HG02610 (cell line): ENCODE measurements at regions not wholly inside any gene's neighbourhood (a gene's known extent, or its start where the extent isn't known, plus 50 kb on each side); places are given as distances from the start of the nearest gene placed in this dataset.
"Not testable (repeated sequence)": the region's sequence is repeated elsewhere in the genome, so short reads cannot be mapped to it uniquely, and the experiment has no call there.

Experiments
- ATAC-seq: cut with Tn5 transposase; IDR thresholded peaks from one replicate; pipeline ENCODE4 v1.9.1; 2021; ENCODE audit warnings: mild to moderate bottlenecking, moderate library complexity; ENCODE audit not compliant: unreplicated experiment

DNA sequence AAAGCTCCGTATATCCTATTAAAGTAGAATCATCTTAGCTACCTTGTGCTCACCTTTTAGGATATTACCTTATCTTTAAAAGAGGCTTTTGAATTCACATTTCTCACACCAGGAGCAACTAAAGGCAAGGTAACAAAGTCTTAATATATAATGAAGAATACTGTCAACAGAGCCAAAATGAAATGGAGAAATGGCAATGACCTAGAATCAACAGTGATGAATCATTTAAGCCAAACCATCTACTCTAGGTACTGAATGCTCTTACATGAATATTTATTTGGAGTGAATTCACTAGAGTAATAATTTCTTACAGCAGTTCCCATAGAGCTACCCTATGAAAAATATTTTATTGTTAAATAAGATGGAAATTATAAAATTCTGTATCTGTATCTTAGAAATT lies 421.0 kb downstream of the RND3 start:
- no peak for ATAC-seq

DNA sequence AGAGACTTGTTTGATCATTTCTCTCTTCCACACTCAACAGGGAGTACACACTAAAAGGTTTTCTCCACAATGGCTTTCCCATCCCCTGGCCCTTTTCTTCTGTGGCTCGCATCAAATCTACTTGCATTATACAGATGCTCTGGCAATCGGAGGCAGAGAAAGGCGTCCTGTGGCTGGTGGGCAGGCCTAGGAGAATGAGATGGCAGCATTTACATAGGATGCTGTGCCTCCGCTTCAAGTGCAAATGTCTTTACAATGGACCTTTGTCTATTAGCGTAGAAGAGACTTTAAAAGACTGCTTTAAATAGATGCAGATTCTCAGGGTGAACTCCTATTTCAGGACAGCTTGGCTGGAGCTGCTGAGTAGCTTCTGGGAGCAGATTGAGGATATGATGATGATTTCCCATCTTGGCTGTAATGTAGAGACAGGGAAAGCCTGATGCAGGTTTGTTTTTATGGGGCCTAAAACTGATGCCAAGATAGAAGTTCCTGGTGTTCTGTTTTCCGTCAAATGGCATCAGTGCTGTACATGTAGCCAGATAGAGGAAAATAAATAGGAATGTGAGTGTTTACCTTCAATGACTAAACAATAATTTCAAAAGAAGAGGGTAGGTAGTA lies 423.4 kb downstream of the RND3 start:
- no peak for ATAC-seq

DNA sequence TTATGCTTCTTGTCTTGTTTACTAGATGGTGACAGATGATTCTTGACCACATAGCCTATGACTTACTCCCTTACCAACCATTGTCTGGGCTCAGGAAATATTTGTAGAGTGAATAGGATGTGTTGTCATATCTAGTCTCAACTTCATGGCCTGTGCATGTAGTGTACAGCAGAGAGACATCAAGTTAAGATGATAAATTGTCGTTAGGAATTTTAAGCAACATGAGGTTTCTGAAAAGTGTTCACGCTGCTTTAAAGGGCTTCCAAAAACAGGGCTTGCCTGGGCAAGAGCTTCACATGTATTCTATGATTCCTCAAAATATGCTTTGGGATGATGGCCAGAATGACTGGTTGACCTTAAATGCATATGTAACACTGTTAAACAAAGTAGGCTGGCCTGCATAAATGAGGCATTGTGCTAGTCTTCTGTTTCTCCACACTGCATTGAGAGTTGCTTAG lies 424.0 kb downstream of the RND3 start:
- ATAC-seq = no peak

DNA sequence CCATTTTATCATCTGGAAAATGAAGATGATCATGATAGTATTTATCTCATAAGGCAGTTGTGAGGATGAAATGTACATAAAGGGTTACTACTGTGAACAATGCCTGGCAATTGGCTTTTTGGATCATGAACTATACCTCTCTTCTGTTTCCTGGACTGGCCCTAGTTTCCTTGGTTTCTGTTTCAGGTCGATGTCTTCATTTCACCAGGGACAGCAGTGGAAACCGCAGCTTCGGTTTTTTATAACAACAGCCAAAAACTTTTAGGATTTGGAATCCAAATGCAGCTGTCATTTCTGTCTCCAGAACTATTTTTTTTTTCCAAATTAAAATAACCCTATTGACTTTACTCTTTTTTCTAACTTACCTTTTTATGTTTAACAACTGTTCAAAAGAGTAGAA lies 425.1 kb downstream of the RND3 start:
- no peak for ATAC-seq

DNA sequence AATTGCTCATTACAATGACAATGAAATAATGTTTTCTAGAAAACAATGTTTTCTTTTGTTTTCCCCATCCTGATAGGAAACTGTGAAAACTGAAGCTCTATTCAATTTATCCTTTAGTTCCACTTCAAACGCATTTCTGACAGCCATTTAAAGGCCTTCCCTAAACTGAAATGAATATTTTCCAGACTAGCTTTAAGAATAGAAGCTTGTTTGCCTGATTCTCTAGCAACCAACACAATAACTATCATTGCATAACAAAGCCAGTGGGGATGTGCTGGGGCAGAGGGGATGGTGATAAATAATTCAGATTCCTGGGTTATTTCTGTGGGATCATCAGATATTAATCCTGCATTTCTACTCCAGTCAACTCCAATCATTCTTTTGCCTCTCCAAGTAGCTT lies 427.1 kb downstream of the RND3 start:
- ATAC-seq = no peak

DNA sequence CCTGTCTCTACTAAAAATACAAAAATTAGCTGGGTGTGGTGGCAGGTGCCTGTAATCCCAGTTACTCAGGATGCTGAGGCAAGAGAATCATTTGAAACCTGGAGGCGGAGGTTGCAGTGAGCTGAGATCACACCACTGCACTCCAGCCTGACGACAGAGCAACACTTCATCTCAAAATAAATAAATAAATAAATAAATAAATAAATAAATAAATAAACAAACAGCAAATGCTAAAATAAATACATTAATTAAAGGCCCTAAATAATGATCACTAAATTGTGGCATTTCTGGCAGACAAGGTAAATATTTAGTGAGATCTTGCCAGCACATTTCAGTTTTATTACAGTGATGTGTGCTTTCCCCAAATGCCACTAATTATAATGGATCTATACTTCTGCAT lies 427.8 kb downstream of the RND3 start:
- not testable (repeated sequence) for ATAC-seq

DNA sequence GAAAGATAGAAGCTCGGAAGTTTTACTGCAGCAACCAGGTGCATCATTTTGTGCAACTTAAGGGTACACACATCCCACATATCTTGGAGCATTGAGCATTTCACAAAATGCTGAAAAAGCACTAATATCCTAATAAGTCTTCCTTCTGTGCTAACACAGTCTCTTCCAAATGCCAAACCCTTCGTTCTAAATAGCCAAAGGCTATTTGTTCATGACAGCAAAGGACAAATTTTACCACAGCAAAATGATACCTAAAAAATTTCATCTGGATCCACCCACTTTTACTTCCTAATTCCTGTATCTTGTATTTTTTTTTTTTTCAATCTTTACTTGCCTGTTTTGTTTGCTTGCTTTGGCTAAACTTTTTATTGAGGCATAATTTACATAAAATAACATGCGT lies 435.0 kb downstream of the RND3 start:
- no peak for ATAC-seq

DNA sequence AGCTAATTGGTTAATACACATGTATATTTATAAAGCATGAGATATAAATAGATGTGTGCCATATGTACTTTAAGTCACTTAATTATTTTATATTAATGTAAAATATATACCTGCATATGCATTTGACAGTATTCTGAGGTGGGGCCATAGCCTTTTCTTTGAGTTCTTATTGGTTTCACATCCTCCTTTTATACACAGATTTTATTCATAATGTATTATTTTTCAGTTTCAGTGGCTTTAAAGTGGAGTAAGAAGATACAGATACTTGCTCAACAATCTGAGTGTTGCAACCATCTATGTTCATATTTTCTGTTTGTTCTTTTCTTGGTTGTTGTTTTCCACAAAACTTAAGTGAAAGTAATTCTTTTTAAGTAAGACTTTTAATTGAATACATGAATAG lies 436.5 kb downstream of the RND3 start:
- ATAC-seq = no peak

DNA sequence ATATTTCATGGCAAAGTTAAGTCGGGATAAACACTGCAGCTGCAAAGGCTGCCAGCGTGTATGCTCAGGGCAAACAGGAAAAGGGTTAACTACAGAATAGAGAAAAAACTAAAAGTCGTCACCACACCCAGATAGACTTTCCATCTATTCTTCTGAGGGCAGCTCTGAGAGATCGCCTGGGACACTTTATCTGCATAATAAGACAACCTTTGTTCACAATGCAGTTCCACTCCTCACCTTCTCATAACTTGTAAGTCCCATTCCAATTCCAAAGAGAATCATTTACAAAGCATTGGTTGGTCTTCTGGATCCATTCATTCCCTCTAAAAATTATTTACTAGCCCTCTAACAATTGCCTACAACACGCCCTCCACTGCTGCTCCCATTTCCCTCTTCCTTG lies 437.4 kb downstream of the RND3 start:
- ATAC-seq = no peak

DNA sequence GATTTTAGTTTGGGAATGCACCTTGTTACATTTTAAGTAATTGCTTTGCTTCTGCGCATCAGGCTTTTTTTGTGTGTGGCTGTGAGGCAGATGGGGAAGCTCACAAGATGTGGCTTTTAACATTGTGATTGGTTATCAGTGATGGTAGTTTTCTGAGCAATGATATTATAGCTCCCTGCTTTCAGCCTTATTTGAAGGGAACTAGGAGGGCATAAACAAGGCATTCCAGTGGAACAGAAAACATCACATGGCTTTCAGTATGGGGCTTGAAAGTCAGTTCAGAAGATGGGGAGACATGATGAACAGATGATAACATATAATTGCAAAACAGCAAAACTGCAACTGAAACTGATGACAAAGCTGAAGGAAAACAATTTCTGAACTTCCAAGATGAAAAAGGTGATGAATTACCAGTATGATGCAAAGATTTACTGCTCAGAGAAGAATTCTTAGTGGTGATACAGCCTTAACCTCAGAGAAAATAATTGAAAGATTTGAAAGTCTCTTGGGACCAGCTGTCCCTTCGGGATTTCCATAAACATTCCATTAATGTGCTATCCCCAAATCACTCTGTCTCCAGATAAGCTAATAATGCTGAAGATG lies 439.7 kb downstream of the RND3 start:
- no peak for ATAC-seq

DNA sequence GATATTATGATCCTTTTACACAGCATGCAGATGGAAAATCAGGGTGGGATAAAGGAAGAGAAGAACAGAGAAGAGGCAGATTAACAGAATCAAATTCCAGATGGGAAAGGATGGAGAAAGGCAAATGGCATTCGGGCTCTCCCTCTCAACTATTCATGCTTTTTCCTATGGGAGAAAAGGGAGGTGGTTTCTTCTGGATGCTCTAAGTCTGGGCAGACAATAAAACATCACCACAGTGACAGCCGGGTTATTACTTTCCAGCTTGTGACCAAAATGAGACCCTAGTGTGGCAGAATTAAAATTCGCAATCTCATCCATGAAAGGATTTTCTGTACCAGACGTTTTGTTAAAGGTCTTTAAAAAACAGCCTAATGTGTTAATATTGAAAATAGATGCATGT lies 440.7 kb downstream of the RND3 start:
- no peak for ATAC-seq

DNA sequence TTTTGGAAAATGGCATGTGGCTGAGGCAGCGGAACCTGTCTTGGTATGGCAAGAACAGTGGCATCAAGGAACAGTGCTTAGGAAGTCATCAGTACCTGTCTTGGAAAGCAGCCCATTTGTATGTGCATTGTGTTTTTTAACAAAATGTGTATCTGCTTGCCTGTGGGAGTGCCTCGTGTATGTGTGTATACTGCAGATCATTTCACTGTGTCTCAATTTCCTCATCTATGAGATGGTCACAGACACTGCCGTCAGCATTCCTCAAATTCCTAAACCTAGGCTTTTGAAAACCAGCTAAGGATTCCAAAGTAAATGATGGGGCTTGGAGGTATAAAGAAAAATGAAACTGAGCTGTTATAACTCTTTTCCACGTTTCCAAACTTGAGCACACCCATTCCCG lies 441.3 kb downstream of the RND3 start:
- ATAC-seq = no peak

DNA sequence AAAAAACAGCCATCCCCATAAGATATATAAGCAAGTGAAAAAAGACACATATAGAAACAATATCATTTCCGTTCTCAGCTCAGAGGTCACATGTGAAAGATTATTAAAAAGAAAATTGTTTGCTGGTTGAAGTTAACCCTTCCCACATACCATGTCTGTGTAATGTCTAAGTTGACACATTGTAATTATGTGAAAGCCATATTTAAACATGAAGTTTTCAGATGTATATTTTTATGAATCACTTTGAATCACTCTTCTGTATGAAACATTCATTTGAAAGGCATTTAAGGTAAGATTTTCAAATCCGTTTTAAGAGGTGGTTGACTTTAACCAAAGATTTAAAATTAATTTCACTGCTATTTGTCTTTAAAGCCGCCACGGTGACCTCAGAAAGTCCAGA lies 441.9 kb downstream of the RND3 start:
- ATAC-seq = no peak

DNA sequence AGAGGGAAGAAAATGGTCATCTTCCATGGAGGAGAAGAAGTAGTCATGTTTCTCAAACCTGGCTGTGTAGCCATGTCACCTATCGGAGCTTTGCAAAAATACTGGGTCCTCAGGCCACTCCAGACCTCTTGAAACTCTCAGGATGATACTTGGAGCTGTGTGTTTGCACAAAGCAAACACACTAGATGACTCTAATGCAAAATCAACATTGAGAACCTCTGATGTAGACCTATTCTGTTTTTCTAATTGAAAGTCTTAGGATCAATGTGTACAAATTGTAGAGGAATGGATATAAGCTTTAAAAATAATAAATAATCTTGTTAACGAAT lies 444.3 kb downstream of the RND3 start:
- ATAC-seq = no peak

DNA sequence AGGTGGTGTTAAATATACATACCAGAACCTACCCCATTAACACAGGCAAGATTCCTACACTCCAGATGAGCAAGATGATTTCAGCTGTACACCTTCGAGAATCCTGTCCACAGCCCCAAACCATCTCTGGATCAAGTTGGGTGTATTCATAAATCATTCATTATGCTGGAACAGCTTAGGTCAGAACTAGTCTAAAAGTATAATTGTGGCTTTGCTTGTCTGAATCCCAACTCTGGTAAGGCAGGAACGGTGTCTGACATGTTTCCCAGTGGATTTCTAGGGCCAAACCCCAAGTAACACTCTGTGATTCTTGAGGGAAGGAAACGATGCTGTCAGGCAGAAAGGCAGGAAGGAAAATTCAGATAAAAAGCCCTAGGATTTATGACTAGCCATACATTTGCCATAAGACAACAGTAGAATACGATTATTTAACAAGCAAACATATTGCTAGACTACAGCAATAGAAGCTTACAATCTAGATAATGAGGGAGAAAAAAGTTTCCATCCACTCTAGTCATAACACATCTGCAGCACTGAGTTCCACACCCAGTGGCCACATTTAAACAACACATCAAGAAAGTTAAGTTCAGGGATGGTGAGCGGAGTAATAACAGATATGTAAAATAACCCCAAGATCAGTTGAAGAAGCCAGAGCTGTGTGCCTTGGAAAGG lies 444.8 kb downstream of the RND3 start:
- no peak for ATAC-seq

DNA sequence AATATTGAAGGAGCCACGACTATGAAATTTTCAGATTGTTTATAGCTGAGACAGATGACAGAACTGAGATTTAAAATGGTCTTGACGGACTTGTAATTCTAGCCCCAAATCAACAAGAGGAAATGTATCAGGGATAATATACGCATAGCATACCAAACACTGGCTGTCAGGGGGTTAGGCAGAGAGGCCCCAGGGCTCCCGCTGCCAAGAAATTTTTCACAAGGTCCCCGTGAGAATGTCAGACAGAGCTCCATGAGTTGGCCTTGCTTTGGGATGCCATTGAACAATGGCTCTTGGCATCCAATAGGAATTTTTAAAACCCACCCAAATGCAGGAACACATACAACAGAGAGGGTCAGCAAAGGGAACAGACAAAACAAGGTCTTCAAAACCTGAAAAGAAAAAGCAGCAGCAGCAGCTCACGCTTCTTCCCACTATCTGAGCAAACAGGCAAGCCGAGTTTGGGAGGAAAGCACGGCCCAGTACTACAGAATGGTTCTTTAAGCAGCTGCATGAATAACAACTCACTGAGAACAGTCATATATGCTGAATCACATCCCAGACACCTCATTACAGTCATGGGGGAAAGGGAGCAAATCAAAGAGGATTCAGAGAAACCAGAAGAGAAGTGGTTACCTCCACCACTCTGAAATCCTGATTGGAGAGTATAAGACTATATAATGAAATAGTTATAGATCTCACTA lies 445.6 kb downstream of the RND3 start:
- no peak for ATAC-seq

DNA sequence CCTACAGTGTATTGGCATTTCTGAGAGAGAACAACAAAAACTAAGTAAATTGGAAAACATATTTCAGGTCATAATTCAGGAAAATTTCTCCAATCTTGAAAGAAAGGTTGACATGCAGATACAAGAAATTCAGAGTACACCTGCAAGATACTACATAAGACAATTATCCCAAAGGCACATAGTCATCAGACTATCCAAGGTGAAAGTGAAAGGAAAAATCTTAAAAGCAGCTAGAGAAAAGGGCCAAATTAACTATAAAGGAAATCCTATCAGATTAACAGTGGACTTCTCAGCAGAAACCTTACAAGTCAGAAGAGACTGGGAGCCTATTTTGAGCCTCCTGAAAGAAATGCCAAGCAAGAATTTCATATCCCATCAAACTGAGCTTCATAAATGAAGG lies 449.0 kb upstream of the MMADHC start:
- no peak for ATAC-seq

DNA sequence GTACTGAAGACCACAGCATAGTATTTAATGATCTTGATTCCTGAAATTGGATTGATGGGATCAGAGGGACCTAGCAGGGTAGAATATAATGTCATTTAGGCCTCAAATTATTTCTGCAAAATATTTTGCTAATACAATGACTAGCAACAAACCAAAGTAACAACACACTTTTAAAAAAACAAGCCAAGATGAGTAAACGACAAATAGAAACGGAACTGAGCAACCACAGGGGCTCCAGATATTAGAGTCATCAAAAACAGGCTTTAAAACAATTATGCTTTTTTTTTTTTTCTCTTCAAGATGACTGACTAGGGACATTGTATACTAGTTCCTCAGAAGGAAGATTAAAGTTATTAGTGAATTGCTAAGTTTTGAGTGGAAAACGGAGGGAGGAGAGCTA lies 447.1 kb upstream of the MMADHC start:
- ATAC-seq = no peak

DNA sequence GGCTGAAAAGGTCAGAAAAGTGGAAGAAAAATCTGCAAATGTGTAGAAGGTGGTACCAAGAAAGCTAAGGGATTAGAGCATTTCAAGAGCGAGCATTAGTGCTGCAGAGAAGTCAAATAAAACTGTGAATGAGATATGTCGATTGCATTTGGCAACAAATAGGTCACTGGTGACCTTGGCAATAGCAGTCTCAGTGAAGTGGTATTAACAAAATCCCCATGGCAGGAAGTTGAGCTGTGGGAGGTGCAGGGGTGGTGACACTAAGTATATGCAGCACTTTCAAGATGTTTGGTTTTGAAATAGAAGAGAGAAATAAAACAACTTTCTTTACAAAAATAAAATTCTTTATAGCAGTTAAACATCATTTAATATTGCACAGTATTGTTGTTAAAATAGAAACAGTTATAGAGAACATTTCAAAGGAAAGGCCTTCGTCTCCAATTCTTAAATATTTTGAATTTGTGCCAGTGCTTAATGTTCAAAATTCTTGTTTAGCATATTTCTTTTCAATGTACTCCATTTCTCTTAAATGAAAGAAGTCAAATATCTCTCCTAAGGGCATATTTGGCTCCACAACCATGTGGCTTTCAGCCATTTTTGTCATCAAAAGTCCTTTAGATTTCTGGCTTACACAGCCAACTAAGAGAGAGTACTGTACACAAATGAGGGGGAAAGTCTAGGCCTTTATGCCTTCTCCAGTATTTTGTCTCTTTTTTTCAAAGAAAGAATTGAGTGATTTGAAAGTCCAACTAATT lies 443.0 kb upstream of the MMADHC start:
- ATAC-seq = no peak

DNA sequence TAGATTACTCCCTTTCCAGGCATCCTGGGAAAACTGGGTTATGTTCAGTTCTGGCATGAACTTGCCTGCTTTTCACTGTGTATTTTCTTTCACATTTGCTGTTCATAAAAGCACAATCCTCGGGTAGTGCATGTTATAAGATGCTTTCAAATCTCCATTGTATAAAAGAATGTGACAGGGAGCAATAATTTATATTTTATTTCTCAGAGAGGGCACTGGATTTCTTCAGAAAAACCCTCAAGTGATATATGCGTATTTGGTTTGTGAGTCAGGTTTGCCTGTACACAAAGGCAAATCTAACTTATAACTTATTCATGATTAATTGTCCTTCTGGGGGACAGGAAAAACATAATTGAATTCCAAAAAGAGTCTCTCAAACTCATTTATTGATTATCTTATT lies 440.7 kb upstream of the MMADHC start:
- ATAC-seq = no peak

DNA sequence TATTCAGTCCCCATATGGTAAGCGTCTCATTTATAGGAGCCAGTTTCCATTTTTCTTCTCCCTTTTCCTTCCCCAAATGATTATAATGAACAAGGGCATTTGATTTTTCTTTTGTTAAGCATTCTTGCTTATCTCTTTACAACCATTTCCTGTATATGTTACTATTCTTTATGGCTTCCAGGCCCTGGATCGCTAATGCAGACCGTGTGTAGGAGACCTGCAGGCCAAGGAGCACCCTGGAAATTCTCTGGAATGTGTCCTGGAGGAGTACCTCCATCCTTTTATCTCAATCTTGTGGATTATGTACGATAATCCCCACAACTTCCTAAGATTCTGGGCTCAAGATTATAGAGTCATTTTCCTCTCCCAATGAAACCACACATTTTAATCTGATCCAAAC lies 439.6 kb upstream of the MMADHC start:
- no peak for ATAC-seq
